HFFc6 (cell line): ENCODE measurements at regions not wholly inside any gene's neighbourhood (a gene's known extent, or its start where the extent isn't known, plus 50 kb on each side); places are given as distances from the start of the nearest gene placed in this dataset.

Source experiments
- DNase-seq: peaks from one replicate; pipeline ENCODE4 v3.0.0-alpha.2; 2018
- H3K27ac Mint-ChIP-seq: 2 replicates; pipeline ENCODE4 v1.8.0; 2020; ENCODE audit warnings: mild to moderate bottlenecking, mixed read lengths
- H3K27me3 Mint-ChIP-seq: 2 replicates; pipeline ENCODE4 v1.8.0; 2021; ENCODE audit warnings: mild to moderate bottlenecking, moderate library complexity, mixed read lengths; ENCODE audit not compliant: insufficient read depth
- H3K36me3 Mint-ChIP-seq: 2 replicates; pipeline ENCODE4 v1.8.0; 2021; ENCODE audit warnings: low read depth, mixed read lengths
- H3K4me1 Mint-ChIP-seq: 2 replicates; pipeline ENCODE4 v1.8.0; 2020; ENCODE audit warnings: low read depth, mixed read lengths
- H3K4me3 Mint-ChIP-seq: 2 replicates; pipeline ENCODE4 v1.8.0; 2020; ENCODE audit warnings: mild to moderate bottlenecking, moderate library complexity, mixed read lengths
- H3K9me3 Mint-ChIP-seq: 2 replicates; pipeline ENCODE4 v1.8.0; 2020; ENCODE audit warnings: mild to moderate bottlenecking, mixed read lengths
- CTCF ChIP-seq: fragments of 200-600 bp; sonication (generic); IDR thresholded peaks from 2 replicates; pipeline ENCODE4 v1.5.0; 2021; ENCODE audit warnings: antibody characterized with exemption, mild to moderate bottlenecking

DNA sequence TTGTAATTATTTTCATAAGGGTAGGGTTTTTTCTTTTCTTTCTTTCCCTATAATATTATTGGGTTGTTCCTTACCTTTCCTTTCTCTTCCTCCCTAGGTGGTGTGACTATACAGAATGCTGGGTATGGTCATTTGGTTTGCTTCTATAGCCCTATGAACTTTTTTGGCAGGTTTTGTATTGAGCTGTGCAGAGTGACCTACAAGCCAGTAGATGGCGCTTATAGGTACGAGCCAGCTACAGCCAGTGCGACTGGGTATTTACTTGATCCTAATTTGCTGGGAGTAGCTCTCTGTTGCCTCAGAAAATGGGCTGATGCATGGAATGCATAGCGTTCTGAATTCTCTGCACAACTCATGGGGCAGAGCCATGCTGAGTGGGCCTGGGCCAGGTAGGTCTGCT is 423.3 kb downstream of the MAGEE1 start:
- no peak for DNase-seq
- Mint-ChIP-seq H3K36me3 (no peaks in the 10 kb centered on the region; the same call in 1 of the 2 replicates), H3K4me3 (no peak overlapping the region), H3K9me3 (peaks cover 12% of the 10 kb centered on the region; the same call in 1 of the 2 replicates), H3K27ac (no peak overlapping the region), H3K27me3 (no peaks in the 10 kb centered on the region), H3K4me1 (no peaks in the 10 kb centered on the region)
- TF ChIP-seq CTCF, result no peak; the same call in 1 of the 2 replicates

- no peak overlapping the region for H3K4me3 Mint-ChIP-seq
- peaks cover 4% of the 10 kb centered on the region; the same call in 1 of the 2 replicates for H3K9me3 Mint-ChIP-seq
- H3K36me3 Mint-ChIP-seq, result no peaks in the 10 kb centered on the region
- no peaks in the 10 kb centered on the region for H3K4me1 Mint-ChIP-seq
- no peak overlapping the region for H3K27ac Mint-ChIP-seq
- DNase-seq, result no peak
- no peak for TF ChIP-seq CTCF
- H3K27me3 Mint-ChIP-seq, result no peaks in the 10 kb centered on the region
These were observed 435.0 kb downstream of the MAGEE1 start for GRCh38 chrX:76862509-76862908.

GRCh38 chrX:76893930-76894329 is 466.4 kb downstream of the MAGEE1 start:
- no peaks in the 10 kb centered on the region for H3K27me3 Mint-ChIP-seq
- DNase-seq, result no peak
- H3K4me3 Mint-ChIP-seq, result no peak overlapping the region
- H3K36me3 Mint-ChIP-seq, result 0 out of 2 replicates have a peak, but pooled peaks cover 4% of the 10 kb centered on the region
- peaks cover 12% of the 10 kb centered on the region for H3K9me3 Mint-ChIP-seq
- no peaks in the 10 kb centered on the region for H3K4me1 Mint-ChIP-seq
- TF ChIP-seq CTCF, result no peak
- H3K27ac Mint-ChIP-seq, result no peak overlapping the region

DNA sequence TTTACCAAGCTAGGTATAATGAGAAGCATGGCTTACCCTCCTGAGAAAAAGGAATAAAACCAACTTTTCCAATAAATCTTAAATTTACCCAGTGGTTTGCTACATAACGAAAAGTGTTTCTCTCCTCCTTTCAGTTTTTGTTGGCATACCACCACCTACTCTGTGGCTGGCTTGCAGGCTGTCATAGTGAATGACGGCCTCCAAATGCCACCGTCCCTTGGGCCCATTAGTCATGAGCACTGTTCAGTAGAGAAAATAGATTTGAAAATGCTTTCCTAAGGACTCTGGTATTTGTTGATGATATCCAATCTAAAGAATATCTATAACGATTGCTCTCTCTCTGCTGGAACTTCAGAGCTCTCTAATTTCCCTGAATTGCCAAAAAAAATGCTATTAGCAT is 488.3 kb downstream of the MAGEE1 start:
- Mint-ChIP-seq H3K9me3 (no peaks in the 10 kb centered on the region; the same call in 1 of the 2 replicates), H3K27ac (no peak overlapping the region), H3K36me3 (no peaks in the 10 kb centered on the region), H3K27me3 (no peaks in the 10 kb centered on the region), H3K4me1 (no peaks in the 10 kb centered on the region), H3K4me3 (no peak overlapping the region)
- no peak for DNase-seq
- TF ChIP-seq CTCF, result no peak

DNA sequence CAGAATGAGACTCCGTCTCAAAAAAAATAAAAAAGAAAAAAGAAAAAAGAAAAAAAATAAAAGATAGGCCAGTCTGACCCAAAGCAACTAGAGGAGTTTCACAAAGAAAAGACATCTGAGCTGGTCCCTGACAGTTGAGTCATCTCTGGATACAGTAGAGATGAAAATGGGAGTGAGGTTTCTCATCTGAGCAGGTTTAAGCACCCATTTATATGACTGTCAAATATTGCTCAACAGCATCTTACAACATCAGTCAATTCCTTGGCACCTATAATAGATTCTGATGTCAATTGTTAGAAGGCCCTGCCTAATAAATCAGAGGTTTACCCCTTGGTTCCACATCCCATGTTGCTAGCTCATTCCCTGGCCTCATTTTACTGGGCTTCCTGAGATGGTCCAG is 490.5 kb downstream of the MAGEE1 start:
- no peak for DNase-seq
- H3K27ac Mint-ChIP-seq, result no peak overlapping the region
- no peaks in the 10 kb centered on the region for H3K27me3 Mint-ChIP-seq
- H3K4me3 Mint-ChIP-seq, result no peak overlapping the region
- no peak for TF ChIP-seq CTCF
- H3K9me3 Mint-ChIP-seq, result peaks cover 3% of the 10 kb centered on the region; the same call in 1 of the 2 replicates
- H3K4me1 Mint-ChIP-seq, result no peaks in the 10 kb centered on the region
- no peaks in the 10 kb centered on the region for H3K36me3 Mint-ChIP-seq

GRCh38 chrX:76919761-76920160 is 492.3 kb downstream of the MAGEE1 start:
- Mint-ChIP-seq H3K27me3 (no peaks in the 10 kb centered on the region), H3K9me3 (peaks cover 10% of the 10 kb centered on the region; the same call in 1 of the 2 replicates)

More at GRCh38 chrX:76919761-76920160, 492.3 kb downstream of the MAGEE1 start:
- no peak for DNase-seq
- H3K36me3 Mint-ChIP-seq, result no peaks in the 10 kb centered on the region
- H3K4me1 Mint-ChIP-seq, result no peaks in the 10 kb centered on the region
- no peak overlapping the region for H3K27ac Mint-ChIP-seq
- H3K4me3 Mint-ChIP-seq, result no peak overlapping the region
- no peak for TF ChIP-seq CTCF
